Putamen (tissue), 1 donor: ENCODE measurements at regions not wholly inside any gene's neighbourhood (a gene's known extent, or its start where the extent isn't known, plus 50 kb on each side); places are given as distances from the start of the nearest gene placed in this dataset.
"Not testable (repeated sequence)": the region's sequence is repeated elsewhere in the genome, so short reads cannot be mapped to it uniquely, and the experiment has no call there.

Experiments
- DNase-seq: peaks from one replicate; pipeline ENCODE4 v3.0.0-alpha.2; 2016; ENCODE audit warnings: low spot score

GRCh38 chr17:14621826-14622614 is 321.1 kb downstream of the HS3ST3B1 start:
- no peak for DNase-seq

GRCh38 chr17:14619821-14620220 is 318.9 kb downstream of the HS3ST3B1 start:
- no peak for DNase-seq

DNA sequence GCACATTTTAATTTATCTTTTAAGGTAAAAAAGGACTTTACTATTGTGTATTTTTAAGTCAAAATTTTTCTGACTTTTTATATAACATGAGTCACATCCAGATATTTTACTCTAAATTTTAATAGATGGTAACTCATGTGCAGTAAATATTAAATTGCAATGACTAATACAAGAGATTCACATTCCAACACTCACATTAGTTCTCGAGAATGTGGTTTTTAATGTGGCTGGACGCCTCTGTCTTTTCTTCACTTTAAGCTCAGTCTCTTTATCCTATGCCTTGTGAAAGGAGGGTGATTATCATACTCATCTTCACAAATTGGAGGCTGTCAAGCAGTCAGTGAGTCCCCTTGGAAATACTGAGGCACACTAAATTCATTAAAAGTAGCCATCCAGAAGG is 315.6 kb downstream of the HS3ST3B1 start:
- DNase-seq: no peak

GRCh38 chr17:14605267-14605599 is 304.4 kb downstream of the HS3ST3B1 start:
- peak; percentile 41 for DNase-seq

GRCh38 chr17:14604591-14605266 is 303.8 kb downstream of the HS3ST3B1 start:
- no peak for DNase-seq

- no peak for DNase-seq
Observed at GRCh38 chr17:14596224-14596623, 295.3 kb downstream of the HS3ST3B1 start.

GRCh38 chr17:14595656-14596055 is 294.8 kb downstream of the HS3ST3B1 start:
- DNase-seq: no peak

GRCh38 chr17:14594690-14595089 is 293.8 kb downstream of the HS3ST3B1 start:
- DNase-seq: no peak

- DNase-seq: no peak
Observed at GRCh38 chr17:14593956-14594355, 293.1 kb downstream of the HS3ST3B1 start.

DNA sequence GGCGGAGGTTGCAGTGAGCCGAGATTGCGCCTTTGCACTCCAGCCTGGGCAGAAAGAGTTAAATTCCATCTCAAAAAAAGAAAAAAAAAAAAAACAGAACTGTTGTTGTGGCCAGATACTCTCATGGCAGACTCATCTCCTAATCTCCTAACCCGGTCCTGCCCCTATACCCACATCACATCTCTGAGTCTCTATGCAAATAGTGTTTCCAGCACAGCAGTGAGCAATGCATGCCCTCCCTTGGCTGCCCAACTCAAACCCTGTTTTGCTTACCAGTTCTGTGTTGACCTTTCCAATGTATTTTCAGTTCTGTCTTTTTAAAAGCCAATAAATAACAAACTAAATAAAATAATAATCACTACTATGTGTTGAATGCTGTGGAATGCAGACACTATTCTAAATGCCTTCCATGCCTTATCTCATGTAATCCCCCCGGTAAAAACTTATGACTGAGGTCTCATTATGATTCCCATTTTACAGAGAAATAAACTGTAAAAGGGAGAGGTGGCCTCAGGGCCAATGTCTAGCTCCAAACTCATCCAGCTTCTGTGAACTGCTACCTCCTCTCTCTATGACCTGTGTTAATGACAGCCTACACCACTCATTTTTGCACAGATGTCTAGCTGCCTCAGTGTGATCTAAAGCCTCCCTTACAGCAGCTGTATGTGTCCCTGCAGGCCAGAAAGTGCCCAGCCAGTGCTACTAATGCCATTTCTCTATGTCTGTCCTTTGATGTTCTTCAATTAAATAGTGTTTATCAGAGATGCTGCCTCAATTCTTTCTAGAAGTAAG is 289.8 kb downstream of the HS3ST3B1 start:
- DNase-seq: no peak

DNA sequence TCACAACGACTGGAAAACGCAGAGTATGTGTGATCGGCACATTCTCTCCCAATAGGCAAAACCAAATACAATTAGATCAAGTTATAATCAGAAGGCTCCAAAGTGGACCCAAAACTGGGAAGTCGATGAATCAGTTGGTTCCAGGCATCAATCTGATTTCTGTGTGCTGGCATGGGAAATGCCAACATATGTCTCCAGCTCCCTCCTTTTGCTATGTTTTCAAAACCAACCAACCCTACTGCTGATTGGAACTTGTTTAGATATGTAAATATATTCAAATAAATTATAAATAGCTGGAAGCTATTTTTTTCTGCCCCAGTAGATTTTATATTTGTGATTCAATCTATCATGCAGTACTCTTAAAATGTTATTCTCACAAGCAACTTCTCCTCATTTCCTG is 284.2 kb downstream of the HS3ST3B1 start:
- no peak for DNase-seq

DNA sequence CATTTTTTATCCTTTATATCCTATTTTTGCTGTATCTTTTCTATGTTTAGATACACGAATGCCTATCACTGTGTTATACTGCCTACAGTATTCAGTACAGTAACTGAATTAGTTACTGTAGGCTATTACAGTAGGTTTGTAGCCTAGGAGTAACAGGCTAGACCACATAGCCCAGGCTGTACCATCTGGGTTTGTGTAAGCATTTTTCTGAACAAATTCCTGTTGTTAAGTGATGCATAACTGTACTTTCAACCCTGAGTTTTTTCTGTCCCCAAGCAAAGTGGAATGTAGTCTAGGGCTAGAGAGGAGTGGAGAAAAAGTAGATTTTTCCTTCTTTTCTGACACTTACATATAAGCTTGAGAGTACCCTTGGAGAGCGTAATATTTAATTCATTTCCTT is 282.1 kb downstream of the HS3ST3B1 start:
- no peak for DNase-seq

GRCh38 chr17:14581186-14581830 is 280.4 kb downstream of the HS3ST3B1 start:
- DNase-seq: no peak

- no peak for DNase-seq
Observed at GRCh38 chr17:14580499-14580898, 279.6 kb downstream of the HS3ST3B1 start.

DNA sequence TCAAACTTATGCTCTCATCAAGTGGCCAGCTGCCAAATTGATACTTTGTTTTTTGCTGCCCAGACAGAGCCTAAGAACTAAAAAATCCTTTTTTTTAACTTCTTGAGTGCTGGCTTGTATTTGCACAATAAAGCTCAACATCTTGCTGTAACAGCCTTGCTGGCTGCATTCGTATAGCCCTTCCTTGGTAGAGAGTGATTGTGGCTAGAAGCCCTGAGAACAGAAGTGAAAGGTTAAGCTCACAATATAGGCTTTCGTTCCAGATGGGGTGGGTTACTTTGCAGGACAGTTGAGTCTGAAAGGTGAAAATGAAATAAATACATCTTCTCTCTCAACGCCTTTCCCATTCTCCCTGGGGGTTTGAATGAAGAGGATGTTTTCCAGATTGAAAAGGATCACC is 278.8 kb downstream of the HS3ST3B1 start:
- no peak for DNase-seq

- no peak for DNase-seq
Observed at GRCh38 chr17:14575471-14575953, 274.6 kb downstream of the HS3ST3B1 start.

- DNase-seq: not testable (repeated sequence)
Observed at GRCh38 chr17:14560325-14560724, 259.4 kb downstream of the HS3ST3B1 start.

DNA sequence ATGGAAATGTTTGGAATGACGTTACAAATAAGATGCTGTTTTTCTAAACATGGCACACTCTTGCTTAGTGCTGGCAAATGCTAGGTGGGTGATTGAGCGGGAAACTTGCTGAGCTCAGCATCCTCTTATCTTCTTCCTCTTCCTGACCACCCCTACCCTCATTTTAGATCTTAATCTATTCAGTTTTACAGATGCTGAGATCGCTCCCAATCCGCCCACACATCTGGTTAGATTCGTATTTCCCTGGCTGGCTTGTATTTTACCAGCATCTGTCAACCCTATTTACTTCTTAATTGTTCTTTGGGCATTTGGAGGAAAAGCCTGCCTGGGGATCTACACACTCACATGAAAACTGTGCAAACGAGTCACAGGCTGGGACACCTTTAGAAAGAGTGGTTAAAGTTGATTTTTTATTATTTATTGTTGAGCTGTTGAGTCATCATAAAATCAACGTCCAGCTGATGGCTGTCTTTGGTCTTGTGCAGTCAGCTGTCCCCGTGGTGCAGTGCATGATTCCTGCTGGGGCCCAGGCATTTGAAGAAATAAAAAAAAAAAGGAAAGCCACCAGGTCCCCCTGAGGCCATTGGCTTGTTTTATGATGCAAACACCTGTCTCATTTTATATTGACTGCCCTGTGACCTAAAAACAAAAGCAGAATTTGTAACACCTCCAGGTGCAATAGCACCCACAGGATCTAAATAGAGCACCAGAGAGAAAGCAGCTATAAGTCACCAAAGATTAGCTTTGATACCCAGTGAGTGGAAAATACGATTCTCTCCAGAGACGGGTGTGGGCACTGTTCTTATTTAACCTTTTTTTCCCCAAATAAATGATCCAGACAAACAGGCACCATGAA is 258.6 kb downstream of the HS3ST3B1 start:
- DNase-seq: no peak

DNA sequence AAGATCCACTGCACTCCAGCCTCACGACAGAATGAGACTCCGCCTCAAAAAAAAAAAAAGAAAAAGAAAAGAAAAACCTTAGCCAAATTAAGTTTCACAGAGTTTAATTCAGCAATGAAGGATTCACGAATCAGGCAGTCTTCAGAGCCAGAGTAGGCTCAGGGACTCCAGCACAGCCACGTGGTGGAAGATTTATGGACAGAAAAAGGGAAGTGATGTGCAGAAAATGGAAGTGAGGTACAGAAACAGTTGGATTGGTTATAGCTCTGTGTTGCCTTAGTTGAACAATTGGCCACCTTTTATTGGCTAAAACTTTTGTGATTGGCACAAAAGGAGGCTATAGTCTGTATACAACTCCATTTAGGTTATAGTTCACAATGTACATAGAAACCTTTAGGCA is 256.6 kb downstream of the HS3ST3B1 start:
- DNase-seq: peak; percentile 0

DNA sequence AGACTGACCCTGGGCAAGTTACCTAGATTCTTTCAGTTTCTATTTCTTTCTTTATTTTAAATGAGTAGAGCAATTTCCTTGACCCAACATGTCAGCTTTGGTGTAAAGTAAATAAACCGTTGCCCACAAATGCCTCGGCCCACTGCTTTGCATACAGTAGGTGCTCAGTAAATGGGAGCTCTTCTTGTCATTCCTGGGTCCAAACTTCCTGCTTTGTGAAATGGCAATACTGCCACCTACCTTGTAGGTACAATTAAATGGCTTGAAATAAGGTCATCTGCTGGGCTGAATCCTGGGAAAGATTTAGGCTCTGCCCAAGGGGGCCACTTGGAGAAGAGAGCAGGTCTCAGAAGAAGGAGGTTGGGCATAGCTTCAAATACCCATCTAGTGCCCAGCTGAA is 253.0 kb downstream of the HS3ST3B1 start:
- no peak for DNase-seq

DNA sequence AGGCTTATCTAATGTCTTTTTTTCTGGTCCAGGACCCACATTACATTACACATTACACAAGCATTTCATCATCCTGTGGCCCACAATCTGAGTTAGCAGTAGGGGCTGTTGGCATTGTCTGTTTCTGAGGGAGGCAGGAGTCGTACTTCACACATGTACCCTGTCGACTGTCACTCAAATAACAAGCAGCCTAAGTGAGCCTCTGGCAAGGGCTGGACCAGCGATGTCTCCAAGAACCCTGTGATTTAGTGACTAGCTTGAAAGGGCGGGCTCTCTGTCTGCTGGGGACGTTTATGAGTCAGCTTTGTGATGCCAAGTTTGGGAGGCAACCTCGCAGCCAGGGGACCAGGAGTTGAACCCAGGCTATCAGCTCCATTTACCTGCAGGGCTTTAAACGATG is 251.4 kb downstream of the HS3ST3B1 start:
- no peak for DNase-seq
